Lung (tissue), 11 donors: ENCODE measurements at regions not wholly inside any gene's neighbourhood (a gene's known extent, or its start where the extent isn't known, plus 50 kb on each side); places are given as distances from the start of the nearest gene placed in this dataset.

Experiments used
- ATAC-seq: fragments of 200-7000 bp; cut with Tn5 transposase; one replicate; pipeline ENCODE4 v1.9.1; 2020; ENCODE audit warnings: moderate number of reproducible peaks; ENCODE audit not compliant: insufficient read depth, low FRiP score
- DNase-seq, 3 donors: peaks; one replicate each; pipeline ENCODE4 v3.0.0-alpha.2; 2013 to 2017
- H3K27ac ChIP-seq, 2 donors: one replicate each; pipeline ENCODE4 v1.5.1; 2013; ENCODE audit warnings: mild to moderate bottlenecking in 2 of 2, moderate library complexity in 2 of 2, control low read depth in 1 of 2, inconsistent platforms in 1 of 2, low read depth in 1 of 2, low read length in 1 of 2
- H3K27me3 ChIP-seq, 3 donors: one replicate each; pipeline ENCODE4 v1.5.1; 2013; ENCODE audit warnings: low read length in 2 of 3; ENCODE audit not compliant: control insufficient read depth in 3 of 3, insufficient read depth in 3 of 3
- H3K36me3 ChIP-seq, 4 donors: one replicate each; pipeline ENCODE4 v1.5.1; 2013; ENCODE audit warnings: low read length in 4 of 4, mild to moderate bottlenecking in 1 of 4, moderate library complexity in 1 of 4; ENCODE audit not compliant: control insufficient read depth in 4 of 4, insufficient read depth in 4 of 4
- H3K4me1 ChIP-seq, 5 donors: one replicate each; pipeline ENCODE4 v1.5.1; 2013; ENCODE audit warnings: low read length in 5 of 5, mild to moderate bottlenecking in 2 of 5, moderate library complexity in 1 of 5; ENCODE audit not compliant: control insufficient read depth in 5 of 5, insufficient read depth in 5 of 5
- H3K4me3 ChIP-seq: one replicate; pipeline ENCODE4 v1.5.1; 2013; ENCODE audit warnings: mild to moderate bottlenecking, control low read depth, moderate library complexity
- H3K9ac ChIP-seq, 2 donors: one replicate each; pipeline ENCODE4 v1.5.1; 2013; ENCODE audit warnings: low read length in 2 of 2, control low read depth in 1 of 2; ENCODE audit not compliant: insufficient read depth in 1 of 2
- H3K9me3 ChIP-seq, 4 donors: one replicate each; pipeline ENCODE4 v1.5.1; 2013; ENCODE audit warnings: low read length in 3 of 4, mild to moderate bottlenecking in 1 of 4, moderate library complexity in 1 of 4; ENCODE audit not compliant: control insufficient read depth in 4 of 4, insufficient read depth in 3 of 4
- CTCF ChIP-seq: IDR thresholded peaks from 2 replicates; pipeline ENCODE4 v1.5.1; 2012; ENCODE audit warnings: mild to moderate bottlenecking; ENCODE audit errors: control extremely low read depth, extremely low read depth
- WGBS, 2 donors: extraction: QIAGEN DNeasy Blood & Tissue Kit; methylation state at CpG; one replicate each; pipeline ENCODE4 v1.1.7; 2013; 5-methylcytosine and 5-hydroxymethylcytosine counted together
- donor health status: control.
- donor health status: control.
- donor health status: Bipolar disorder and iron deficiency.
- donor health status: healthy.
- donor health status: DM: yes; HTN: yes; CAD: no.

DNA sequence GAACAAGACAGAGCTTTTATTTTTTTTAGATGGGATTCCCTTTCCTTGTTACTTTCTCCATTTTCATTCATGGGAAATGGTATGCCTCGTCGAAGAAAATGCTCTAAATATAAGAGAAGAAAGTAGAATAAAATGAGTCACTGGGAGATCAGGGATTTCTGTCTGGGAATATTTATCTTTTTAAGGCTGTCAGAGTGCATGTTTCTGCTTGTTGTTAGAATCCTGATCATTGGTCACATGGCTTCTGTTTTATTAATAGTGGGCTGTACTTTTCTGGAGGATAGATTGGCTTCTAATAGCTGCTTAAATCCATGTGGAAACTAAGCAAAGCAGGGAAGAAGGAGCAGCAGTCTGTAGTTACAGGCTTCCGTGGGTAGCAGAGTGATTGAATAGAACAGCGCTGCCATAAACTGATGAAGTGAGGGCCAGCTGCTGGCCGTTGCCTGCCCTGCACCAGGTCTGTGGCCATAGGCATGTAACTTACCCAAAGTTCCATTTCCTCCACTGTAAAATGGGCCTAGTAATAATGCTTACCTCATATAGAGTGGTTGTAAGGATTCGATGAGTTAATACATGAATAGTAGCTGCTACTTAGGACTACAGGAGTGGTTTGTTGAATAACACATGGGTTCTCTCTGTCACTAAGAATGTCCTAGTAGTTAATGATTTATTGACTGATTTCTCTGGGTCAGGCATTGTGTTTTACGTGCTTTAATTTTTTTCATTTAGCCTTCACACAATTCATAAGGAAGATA, 289.9 kb downstream of the SATB1 start:
- whole genome bisulfite sequencing, 2 donors, result 85 to 91% methylated on average over 7 of the region's 7 CpGs
- Histone ChIP-seq H3K9me3 (no peaks in the 10 kb centered on the region), H3K27me3 (no peaks in the 10 kb centered on the region), H3K27ac (no peak overlapping the region), H3K36me3 (no peaks in the 10 kb centered on the region), H3K4me1 (no peaks in the 10 kb centered on the region), H3K9ac (no peak overlapping the region), H3K4me3 (no peak overlapping the region)
- DNase-seq, result no peak
- no peak for ATAC-seq
- no peak for TF ChIP-seq CTCF

- H3K36me3 ChIP-seq, result no peaks in the 10 kb centered on the region
- no peaks in the 10 kb centered on the region for H3K9me3 ChIP-seq
- H3K27ac ChIP-seq, result no peak overlapping the region
- ATAC-seq, result no peak
- no peaks in the 10 kb centered on the region for H3K4me1 ChIP-seq
- 49 to 66% methylated on average over 2 of the region's 2 CpGs for WGBS, 2 donors
- DNase-seq, result no peak
- H3K9ac ChIP-seq, result no peak overlapping the region
- no peaks in the 10 kb centered on the region for H3K27me3 ChIP-seq
- no peak for TF ChIP-seq CTCF
- no peak overlapping the region for H3K4me3 ChIP-seq
Measured at GRCh38 chr3:18134386-18135059, 290.6 kb downstream of the SATB1 start.

- H3K27ac ChIP-seq, result no peak overlapping the region
- H3K9me3 ChIP-seq, result no peaks in the 10 kb centered on the region
- no peaks in the 10 kb centered on the region for H3K36me3 ChIP-seq
- H3K4me3 ChIP-seq, result no peak overlapping the region
- DNase-seq (no peak), ATAC-seq (no peak)
- no peak overlapping the region for H3K9ac ChIP-seq
- no peaks in the 10 kb centered on the region for H3K4me1 ChIP-seq
- TF ChIP-seq CTCF, result no peak
- H3K27me3 ChIP-seq, result no peaks in the 10 kb centered on the region
Measured at GRCh38 chr3:18132991-18133390, 292.1 kb downstream of the SATB1 start.
